ENCODE measurements at regions not wholly inside any gene's neighbourhood (a gene's known extent, or its start where the extent isn't known, plus 50 kb on each side); places are given as distances from the start of the nearest gene placed in this dataset.

- Histone ChIP-seq H3K4me3 (no peak overlapping the region), H3K36me3 (no peaks in the 10 kb centered on the region), H3K9me3 (ENCODE audit: low read depth) (no peaks in the 10 kb centered on the region), H3K4me1 (ENCODE audit: low read depth) (no peaks in the 10 kb centered on the region), H3K27me3 (no peaks in the 10 kb centered on the region), H3K27ac (no peak overlapping the region)
- no peak for TF ChIP-seq CTCF (IDR thresholded peaks at IDR 0.05; ENCODE audit: low read depth, low read length)
- DNase-seq (ENCODE audit: low read depth in 1 of 2, low spot score in 1 of 2) = no peak
These were observed 186.5 kb upstream of the FSTL5 start for GRCh38 chr4:162350331-162350730.

- Histone ChIP-seq H3K27ac (no peak overlapping the region), H3K4me1 (ENCODE audit: low read depth) (no peaks in the 10 kb centered on the region), H3K4me3 (no peak overlapping the region), H3K36me3 (no peaks in the 10 kb centered on the region), H3K27me3 (no peaks in the 10 kb centered on the region), H3K9me3 (ENCODE audit: low read depth) (no peaks in the 10 kb centered on the region)
- TF ChIP-seq CTCF (IDR thresholded peaks at IDR 0.05; ENCODE audit: low read depth, low read length) = no peak
- DNase-seq (ENCODE audit: low read depth in 1 of 2, low spot score in 1 of 2) = no peak
These were observed 185.6 kb upstream of the FSTL5 start for GRCh38 chr4:162349395-162349794.

- H3K27me3 ChIP-seq = no peaks in the 10 kb centered on the region
- no peak overlapping the region for H3K4me3 ChIP-seq
- H3K9me3 ChIP-seq (ENCODE audit: low read depth) = no peaks in the 10 kb centered on the region
- peak in 1 of 2 donors; percentile 7 for DNase-seq (ENCODE audit: low read depth in 1 of 2, low spot score in 1 of 2)
- H3K4me1 ChIP-seq (ENCODE audit: low read depth) = no peaks in the 10 kb centered on the region
- TF ChIP-seq CTCF (IDR thresholded peaks at IDR 0.05; ENCODE audit: low read depth, low read length) = no peak
- H3K36me3 ChIP-seq = no peaks in the 10 kb centered on the region
- no peak overlapping the region for H3K27ac ChIP-seq
These were observed 184.0 kb upstream of the FSTL5 start for GRCh38 chr4:162347842-162348213.

GRCh38 chr4:162347156-162347841 lies 183.5 kb upstream of the FSTL5 start:
- no peak for TF ChIP-seq CTCF (IDR thresholded peaks at IDR 0.05; ENCODE audit: low read depth, low read length)
- no peaks in the 10 kb centered on the region for H3K27me3 ChIP-seq

GRCh38 chr4:162343967-162344366 lies 180.2 kb upstream of the FSTL5 start:
- TF ChIP-seq CTCF (IDR thresholded peaks at IDR 0.05; ENCODE audit: low read depth, low read length) = no peak
- Histone ChIP-seq H3K4me3 (no peak overlapping the region), H3K27ac (no peak overlapping the region), H3K36me3 (no peaks in the 10 kb centered on the region), H3K4me1 (ENCODE audit: low read depth) (no peaks in the 10 kb centered on the region), H3K27me3 (no peaks in the 10 kb centered on the region), H3K9me3 (ENCODE audit: low read depth) (no peaks in the 10 kb centered on the region)
- DNase-seq (ENCODE audit: low read depth in 1 of 2, low spot score in 1 of 2) = no peak

More at GRCh38 chr4:162347156-162347841, 183.5 kb upstream of the FSTL5 start:
- H3K4me1 ChIP-seq (ENCODE audit: low read depth) = no peaks in the 10 kb centered on the region
- no peaks in the 10 kb centered on the region for H3K36me3 ChIP-seq
- no peaks in the 10 kb centered on the region for H3K9me3 ChIP-seq (ENCODE audit: low read depth)
- H3K27ac ChIP-seq = no peak overlapping the region
- no peak overlapping the region for H3K4me3 ChIP-seq
- no peak for DNase-seq (ENCODE audit: low read depth in 1 of 2, low spot score in 1 of 2)
